Mesendoderm (in vitro differentiated cells): ENCODE measurements at regions not wholly inside any gene's neighbourhood (a gene's known extent, or its start where the extent isn't known, plus 50 kb on each side); places are given as distances from the start of the nearest gene placed in this dataset.

Experiments used
- DNase-seq: peaks from one replicate; pipeline ENCODE4 v3.0.0; 2013
- H2AK5ac ChIP-seq: 2 replicates; pipeline ENCODE4 v1.6.1; 2013; ENCODE audit warnings: low read length, inconsistent platforms
- H2BK120ac ChIP-seq: 2 replicates; pipeline ENCODE4 v1.6.1; 2013; ENCODE audit warnings: low read depth, mild to moderate bottlenecking, low read length, moderate library complexity, mixed read lengths
- H2BK15ac ChIP-seq: replicated peaks from 2 replicates; pipeline ENCODE4 v1.6.1; 2013; ENCODE audit warnings: low read depth, mild to moderate bottlenecking, moderate library complexity
- H2BK5ac ChIP-seq: 2 replicates; pipeline ENCODE4 v1.6.1; 2013; ENCODE audit warnings: low read length, inconsistent platforms
- H3K18ac ChIP-seq: 2 replicates; pipeline ENCODE4 v1.6.1; 2013; ENCODE audit warnings: mild to moderate bottlenecking, low read length, mixed read lengths
- H3K23ac ChIP-seq: one replicate; pipeline ENCODE4 v1.6.1; 2013; ENCODE audit warnings: low read length
- H3K27ac ChIP-seq: 2 replicates; pipeline ENCODE4 v1.5.1; 2013; ENCODE audit warnings: low read depth, mild to moderate bottlenecking, inconsistent platforms, low read length, moderate library complexity
- H3K27me3 ChIP-seq: 2 replicates; pipeline ENCODE4 v1.6.1; 2013; ENCODE audit warnings: low read length, control low read depth, mild to moderate bottlenecking, inconsistent platforms; ENCODE audit not compliant: insufficient read depth, poor library complexity
- H3K36me3 ChIP-seq: 2 replicates; pipeline ENCODE4 v1.6.1; 2013; ENCODE audit warnings: low read length, inconsistent platforms; ENCODE audit not compliant: control insufficient read depth, insufficient read depth
- H3K4ac ChIP-seq: one replicate; pipeline ENCODE4 v1.6.1; 2013; ENCODE audit warnings: low read depth, mild to moderate bottlenecking, low read length, moderate library complexity
- H3K4me1 ChIP-seq: 2 replicates; pipeline ENCODE4 v1.6.1; 2013; ENCODE audit warnings: low read depth, low read length, inconsistent platforms; ENCODE audit not compliant: control insufficient read depth
- H3K4me2 ChIP-seq: 2 replicates; pipeline ENCODE4 v1.6.1; 2013; ENCODE audit warnings: low read length
- H3K4me3 ChIP-seq: 2 replicates; pipeline ENCODE4 v1.5.1; 2013; ENCODE audit warnings: mild to moderate bottlenecking, low read length
- H3K56ac ChIP-seq: one replicate; pipeline ENCODE4 v1.6.1; 2013; ENCODE audit warnings: low read length
- H3K79me1 ChIP-seq: 2 replicates; pipeline ENCODE4 v1.6.1; 2013; ENCODE audit warnings: low read length, inconsistent platforms
- H3K79me2 ChIP-seq: 2 replicates; pipeline ENCODE4 v1.6.1; 2013; ENCODE audit warnings: mild to moderate bottlenecking, low read length; ENCODE audit not compliant: control insufficient read depth, insufficient read depth
- H3K9ac ChIP-seq: 2 replicates; pipeline ENCODE4 v1.6.1; 2013; ENCODE audit warnings: low read length, inconsistent platforms
- H4K5ac ChIP-seq: one replicate; pipeline ENCODE4 v1.6.1; 2013; ENCODE audit warnings: low read length
- H4K8ac ChIP-seq: one replicate; pipeline ENCODE4 v1.6.1; 2013; ENCODE audit warnings: low read depth, mild to moderate bottlenecking, control low read depth, low read length, moderate library complexity
- WGBS: extraction: QIAGEN DNeasy Blood & Tissue Kit; methylation state at CpG from one replicate; pipeline ENCODE4 v1.1.7; 2013; ENCODE audit warnings: low lambda C conversion rate, missing lambda C conversion rate; ENCODE audit not compliant: insufficient coverage; ENCODE audit errors: extremely low coverage; 5-methylcytosine and 5-hydroxymethylcytosine counted together

GRCh38 chr9:31677415-31677814, 707.0 kb upstream of the ACO1 start:
- no peak overlapping the region for H2AK5ac ChIP-seq
- H3K9ac ChIP-seq: no peak overlapping the region
- H3K27me3 ChIP-seq: no peaks in the 10 kb centered on the region
- H4K5ac ChIP-seq: no peak overlapping the region
- H3K27ac ChIP-seq: no peak overlapping the region
- no peak overlapping the region for H3K18ac ChIP-seq
- no CpG with 5 or more reads among the region's 2 CpGs for WGBS
- no peak overlapping the region for H3K23ac ChIP-seq
- no peak overlapping the region for H3K4me3 ChIP-seq
- H3K36me3 ChIP-seq: no peaks in the 10 kb centered on the region
- H4K8ac ChIP-seq: no peak overlapping the region
- H3K4me1 ChIP-seq: no peaks in the 10 kb centered on the region
- no peak overlapping the region for H3K4me2 ChIP-seq
- H2BK5ac ChIP-seq: no peak overlapping the region
- no peak overlapping the region for H3K56ac ChIP-seq
- H3K79me1 ChIP-seq: no peaks in the 10 kb centered on the region
- no peak overlapping the region for H3K4ac ChIP-seq
- no peaks in the 10 kb centered on the region for H3K79me2 ChIP-seq
- H2BK120ac ChIP-seq: no peak overlapping the region
- H2BK15ac ChIP-seq: no peak overlapping the region
- DNase-seq: no peak

GRCh38 chr9:31677877-31678276, 706.6 kb upstream of the ACO1 start:
- Histone ChIP-seq H4K8ac (no peak overlapping the region), H2BK15ac (no peak overlapping the region), H3K9ac (no peak overlapping the region), H3K18ac (no peak overlapping the region), H3K79me2 (no peaks in the 10 kb centered on the region), H3K4me3 (no peak overlapping the region), H3K56ac (no peak overlapping the region), H3K4me2 (no peak overlapping the region), H2BK120ac (no peak overlapping the region), H2BK5ac (no peak overlapping the region), H4K5ac (no peak overlapping the region), H3K79me1 (no peaks in the 10 kb centered on the region), H3K4me1 (no peaks in the 10 kb centered on the region), H3K23ac (no peak overlapping the region), H3K27ac (no peak overlapping the region), H3K36me3 (no peaks in the 10 kb centered on the region), H3K27me3 (no peaks in the 10 kb centered on the region), H3K4ac (no peak overlapping the region), H2AK5ac (no peak overlapping the region)
- WGBS: no CpG with 5 or more reads among the region's 2 CpGs
- DNase-seq: no peak

- no peaks in the 10 kb centered on the region for H3K36me3 ChIP-seq
- WGBS: no CpG with 5 or more reads among the region's 2 CpGs
Measured at GRCh38 chr9:31683116-31683515, 701.3 kb upstream of the ACO1 start.

GRCh38 chr9:31697956-31698355, 686.5 kb upstream of the ACO1 start:
- no peak overlapping the region for H3K9ac ChIP-seq
- WGBS: no CpG with 5 or more reads among the region's 2 CpGs
- H2BK15ac ChIP-seq: no peak overlapping the region
- H3K4me2 ChIP-seq: no peak overlapping the region
- no peaks in the 10 kb centered on the region for H3K36me3 ChIP-seq
- DNase-seq: no peak
- no peak overlapping the region for H4K8ac ChIP-seq
- H4K5ac ChIP-seq: no peak overlapping the region
- no peak overlapping the region for H3K56ac ChIP-seq
- no peak overlapping the region for H2BK5ac ChIP-seq
- no peak overlapping the region for H3K27ac ChIP-seq
- H2BK120ac ChIP-seq: no peak overlapping the region
- no peaks in the 10 kb centered on the region for H3K4me1 ChIP-seq
- H3K18ac ChIP-seq: no peak overlapping the region
- no peak overlapping the region for H3K23ac ChIP-seq
- H2AK5ac ChIP-seq: no peak overlapping the region
- no peaks in the 10 kb centered on the region for H3K79me2 ChIP-seq
- no peaks in the 10 kb centered on the region for H3K27me3 ChIP-seq
- no peak overlapping the region for H3K4me3 ChIP-seq
- H3K4ac ChIP-seq: no peak overlapping the region
- H3K79me1 ChIP-seq: no peaks in the 10 kb centered on the region

More at GRCh38 chr9:31683116-31683515, 701.3 kb upstream of the ACO1 start:
- H3K18ac ChIP-seq: no peak overlapping the region
- H3K4ac ChIP-seq: no peak overlapping the region
- no peaks in the 10 kb centered on the region for H3K4me1 ChIP-seq
- no peak overlapping the region for H3K9ac ChIP-seq
- H3K79me2 ChIP-seq: no peaks in the 10 kb centered on the region
- H3K56ac ChIP-seq: no peak overlapping the region
- H2BK120ac ChIP-seq: no peak overlapping the region
- no peak for DNase-seq
- H3K4me3 ChIP-seq: no peak overlapping the region
- H3K23ac ChIP-seq: no peak overlapping the region
- no peak overlapping the region for H4K5ac ChIP-seq
- no peak overlapping the region for H3K27ac ChIP-seq
- no peaks in the 10 kb centered on the region for H3K27me3 ChIP-seq
- H3K4me2 ChIP-seq: no peak overlapping the region
- H4K8ac ChIP-seq: no peak overlapping the region
- H3K79me1 ChIP-seq: no peaks in the 10 kb centered on the region
- no peak overlapping the region for H2BK15ac ChIP-seq
- no peak overlapping the region for H2BK5ac ChIP-seq
- H2AK5ac ChIP-seq: no peak overlapping the region

- Histone ChIP-seq H3K4me1 (no peaks in the 10 kb centered on the region), H3K4me2 (no peak overlapping the region), H3K18ac (no peak overlapping the region), H3K23ac (no peak overlapping the region), H2BK120ac (no peak overlapping the region), H3K27me3 (no peaks in the 10 kb centered on the region), H3K79me2 (no peaks in the 10 kb centered on the region), H4K8ac (no peak overlapping the region), H3K79me1 (no peaks in the 10 kb centered on the region), H3K27ac (no peak overlapping the region), H3K4ac (no peak overlapping the region), H3K9ac (no peak overlapping the region), H2BK15ac (no peak overlapping the region), H3K36me3 (no peaks in the 10 kb centered on the region), H2BK5ac (no peak overlapping the region), H4K5ac (no peak overlapping the region), H2AK5ac (no peak overlapping the region), H3K56ac (no peak overlapping the region), H3K4me3 (no peak overlapping the region)
- no peak for DNase-seq
Measured at GRCh38 chr9:31699836-31700235, 684.6 kb upstream of the ACO1 start.

GRCh38 chr9:31700252-31701045, 684.0 kb upstream of the ACO1 start:
- H2BK15ac ChIP-seq: no peak overlapping the region
- no peak overlapping the region for H3K23ac ChIP-seq
- no peaks in the 10 kb centered on the region for H3K27me3 ChIP-seq
- H3K4me3 ChIP-seq: no peak overlapping the region
- no peak overlapping the region for H2BK5ac ChIP-seq
- no peak overlapping the region for H3K27ac ChIP-seq
- H4K8ac ChIP-seq: no peak overlapping the region
- no peaks in the 10 kb centered on the region for H3K4me1 ChIP-seq
- H2BK120ac ChIP-seq: no peak overlapping the region
- no peak overlapping the region for H3K4ac ChIP-seq
- H3K36me3 ChIP-seq: no peaks in the 10 kb centered on the region
- H3K79me2 ChIP-seq: no peaks in the 10 kb centered on the region
- no peak overlapping the region for H3K56ac ChIP-seq
- WGBS: no CpG with 5 or more reads among the region's 3 CpGs
- H4K5ac ChIP-seq: no peak overlapping the region
- no peak overlapping the region for H3K18ac ChIP-seq
- H2AK5ac ChIP-seq: no peak overlapping the region
- no peak overlapping the region for H3K9ac ChIP-seq
- H3K4me2 ChIP-seq: no peak overlapping the region
- no peaks in the 10 kb centered on the region for H3K79me1 ChIP-seq
- DNase-seq: no peak
